Choroid plexus epithelial cell (primary cell): ENCODE measurements at regions not wholly inside any gene's neighbourhood (a gene's known extent, or its start where the extent isn't known, plus 50 kb on each side); places are given as distances from the start of the nearest gene placed in this dataset.

ENCODE experiments used
- DNase-seq: peaks from one replicate; pipeline ENCODE4 v3.0.0-alpha.2; 2010; ENCODE audit warnings: low read depth
- H3K4me3 ChIP-seq: 2 replicates; pipeline ENCODE4 v1.5.1; 2011; ENCODE audit warnings: low read depth, mild to moderate bottlenecking, control low read depth, low read length, moderate library complexity
- CTCF ChIP-seq: conservative IDR thresholded peaks from 2 replicates; pipeline ENCODE4 v1.5.1; 2011; ENCODE audit warnings: low read depth, mild to moderate bottlenecking, control low read depth, inconsistent platforms, low read length, moderate library complexity

- DNase-seq = no peak
- no peak overlapping the region for H3K4me3 ChIP-seq
- TF ChIP-seq CTCF = no peak
These were observed 51.8 kb upstream of the CASZ1 start for GRCh38 chr1:10848109-10848684.

- DNase-seq = no peak
- no peak overlapping the region for H3K4me3 ChIP-seq
- no peak for TF ChIP-seq CTCF
These were observed 53.6 kb upstream of the CASZ1 start for GRCh38 chr1:10850026-10850425.

DNA sequence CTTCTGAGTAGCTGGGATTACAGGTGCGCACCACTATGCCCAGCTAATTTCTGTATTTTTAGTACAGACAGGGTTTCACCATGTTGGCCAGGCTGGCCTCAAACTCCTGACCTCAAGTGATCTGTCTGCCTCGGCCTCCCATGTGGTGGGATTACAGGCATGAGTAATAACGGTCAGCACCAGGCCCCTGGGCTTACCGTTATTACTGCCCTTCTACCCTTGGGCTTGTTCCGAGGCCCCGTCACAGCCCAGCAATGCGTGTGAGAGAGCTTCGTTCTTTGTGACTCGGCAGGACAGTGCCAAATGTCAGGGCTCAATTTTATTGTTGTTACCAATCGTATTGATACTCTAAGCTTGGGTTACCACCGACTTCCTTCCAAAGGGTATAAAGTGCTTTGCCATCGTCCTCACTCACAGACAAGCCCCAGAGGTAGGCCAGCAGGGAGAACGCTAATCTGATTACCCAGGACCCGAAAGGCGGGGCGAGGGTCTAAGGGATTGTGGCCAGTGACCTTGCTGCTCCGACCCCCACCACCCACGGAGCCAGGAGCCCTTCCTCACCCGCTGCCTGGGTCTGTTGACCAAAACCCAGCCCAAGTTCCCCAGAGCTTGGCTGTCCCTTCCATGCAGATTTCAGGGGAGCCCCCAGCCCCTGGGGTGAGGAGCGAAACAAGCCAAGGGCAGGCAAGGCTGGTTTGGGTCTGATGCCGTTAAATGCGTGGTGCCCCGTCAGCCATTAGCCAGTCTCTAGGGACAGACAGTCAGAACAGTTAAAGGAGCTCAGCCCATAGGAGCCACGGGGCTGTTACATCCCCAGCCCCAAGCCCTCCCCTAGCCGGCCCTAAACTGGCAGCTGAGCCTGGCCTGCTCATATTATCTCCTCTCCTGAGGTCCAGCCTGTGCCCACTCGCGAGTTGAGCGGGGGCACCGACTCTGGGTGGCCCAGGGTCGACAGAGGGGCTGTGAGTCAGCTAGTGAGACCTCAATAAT is 54.9 kb upstream of the CASZ1 start:
- no peak for DNase-seq
- no peak overlapping the region for H3K4me3 ChIP-seq
- no peak for TF ChIP-seq CTCF

- H3K4me3 ChIP-seq = no peak overlapping the region
- DNase-seq = no peak
- TF ChIP-seq CTCF = no peak
These were observed 55.6 kb upstream of the CASZ1 start for GRCh38 chr1:10852018-10852417.

DNA sequence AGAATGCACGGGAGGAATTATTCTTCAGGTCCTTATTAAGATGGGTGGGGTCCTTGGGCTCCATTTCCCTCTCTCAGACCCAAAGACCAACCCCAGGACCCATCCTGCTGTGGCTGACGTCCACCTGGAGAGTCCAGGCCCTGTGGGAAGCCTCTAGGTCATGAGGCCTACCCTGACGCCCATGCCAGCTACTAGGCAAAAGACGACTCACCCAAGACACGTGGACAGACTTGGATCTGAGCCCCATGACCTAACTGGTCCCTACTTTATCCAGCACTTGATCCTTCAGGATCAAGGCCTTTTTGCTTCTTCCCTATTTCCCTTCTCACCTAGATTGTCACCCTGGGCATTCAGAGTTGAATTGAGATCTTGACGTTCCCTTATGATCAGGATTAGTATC is 56.0 kb upstream of the CASZ1 start:
- DNase-seq = no peak
- no peak overlapping the region for H3K4me3 ChIP-seq
- no peak for TF ChIP-seq CTCF

DNA sequence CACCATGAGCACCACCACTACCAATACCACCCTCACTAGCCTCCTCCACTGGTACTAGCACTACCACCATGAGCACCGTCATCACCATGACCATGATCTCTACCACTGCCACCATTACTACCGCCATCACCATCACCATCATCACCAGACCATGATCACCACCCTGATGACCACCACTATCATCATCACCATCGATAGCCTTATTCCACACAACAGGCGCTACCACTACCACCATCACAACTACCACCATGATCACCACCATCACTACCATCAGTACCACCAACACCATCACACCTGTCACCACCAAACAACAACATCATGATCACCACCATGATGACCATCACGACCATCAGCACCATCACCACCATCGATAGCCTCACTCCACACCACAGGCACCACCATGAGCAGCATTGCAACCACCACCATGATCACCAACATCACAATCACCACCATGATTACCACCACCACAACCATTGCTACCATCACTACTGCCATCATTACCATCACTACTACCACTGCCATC is 56.6 kb upstream of the CASZ1 start:
- H3K4me3 ChIP-seq = no peak overlapping the region
- DNase-seq = no peak
- no peak for TF ChIP-seq CTCF
